Rectal smooth muscle tissue (tissue), 1 donor: ENCODE measurements at regions not wholly inside any gene's neighbourhood (a gene's known extent, or its start where the extent isn't known, plus 50 kb on each side); places are given as distances from the start of the nearest gene placed in this dataset.
"Not testable (repeated sequence)": the region's sequence is repeated elsewhere in the genome, so short reads cannot be mapped to it uniquely, and the experiment has no call there.

Experiments
- H3K27ac ChIP-seq: one replicate; pipeline ENCODE4 v1.7.0; 2013; ENCODE audit warnings: low read depth, low read length, inconsistent platforms
- H3K27me3 ChIP-seq: one replicate; pipeline ENCODE4 v1.7.0; 2013; ENCODE audit warnings: low read length; ENCODE audit not compliant: control insufficient read depth, insufficient read depth
- H3K36me3 ChIP-seq: one replicate; pipeline ENCODE4 v1.7.0; 2013; ENCODE audit warnings: low read length; ENCODE audit not compliant: control insufficient read depth, insufficient read depth
- H3K4me1 ChIP-seq: one replicate; pipeline ENCODE4 v1.7.0; 2013; ENCODE audit warnings: low read length; ENCODE audit not compliant: control insufficient read depth, insufficient read depth
- H3K4me3 ChIP-seq: one replicate; pipeline ENCODE4 v1.7.0; 2013; ENCODE audit warnings: low read length
- H3K9ac ChIP-seq: one replicate; pipeline ENCODE4 v1.7.0; 2013; ENCODE audit warnings: low read length

- Histone ChIP-seq H3K9ac (no peak overlapping the region), H3K36me3 (no peaks in the 10 kb centered on the region), H3K27ac (no peak overlapping the region), H3K4me3 (no peak overlapping the region), H3K4me1 (no peaks in the 10 kb centered on the region), H3K27me3 (no peaks in the 10 kb centered on the region)
Measured at GRCh38 chr11:106514706-106515105, 437.2 kb downstream of the AASDHPPT start.

GRCh38 chr11:106517426-106517825, 440.0 kb downstream of the AASDHPPT start:
- H3K9ac ChIP-seq, result no peak overlapping the region
- H3K27me3 ChIP-seq, result no peaks in the 10 kb centered on the region
- H3K4me1 ChIP-seq, result no peaks in the 10 kb centered on the region
- no peak overlapping the region for H3K27ac ChIP-seq
- H3K4me3 ChIP-seq, result no peak overlapping the region
- no peaks in the 10 kb centered on the region for H3K36me3 ChIP-seq

- H3K36me3 ChIP-seq, result no peaks in the 10 kb centered on the region
- H3K9ac ChIP-seq, result no peak overlapping the region
- no peak overlapping the region for H3K4me3 ChIP-seq
- H3K4me1 ChIP-seq, result no peaks in the 10 kb centered on the region
- H3K27me3 ChIP-seq, result no peaks in the 10 kb centered on the region
- H3K27ac ChIP-seq, result no peak overlapping the region
Measured at GRCh38 chr11:106520146-106520912, 442.9 kb downstream of the AASDHPPT start.

- H3K36me3 ChIP-seq, result no peaks in the 10 kb centered on the region
- no peak overlapping the region for H3K4me3 ChIP-seq
- H3K9ac ChIP-seq, result no peak overlapping the region
Measured at GRCh38 chr11:106520920-106521319, 443.5 kb downstream of the AASDHPPT start.

GRCh38 chr11:106523171-106523570, 445.7 kb downstream of the AASDHPPT start:
- no peaks in the 10 kb centered on the region for H3K27me3 ChIP-seq
- H3K4me3 ChIP-seq, result no peak overlapping the region
- H3K36me3 ChIP-seq, result no peaks in the 10 kb centered on the region
- H3K27ac ChIP-seq, result no peak overlapping the region
- H3K9ac ChIP-seq, result no peak overlapping the region
- H3K4me1 ChIP-seq, result no peaks in the 10 kb centered on the region

More at GRCh38 chr11:106520920-106521319, 443.5 kb downstream of the AASDHPPT start:
- Histone ChIP-seq H3K4me1 (no peaks in the 10 kb centered on the region), H3K27me3 (no peaks in the 10 kb centered on the region), H3K27ac (no peak overlapping the region)

- Histone ChIP-seq H3K4me1 (no peaks in the 10 kb centered on the region), H3K9ac (no peak overlapping the region), H3K27ac (no peak overlapping the region), H3K27me3 (no peaks in the 10 kb centered on the region), H3K36me3 (no peaks in the 10 kb centered on the region), H3K4me3 (no peak overlapping the region)
Measured at GRCh38 chr11:106523921-106524320, 446.5 kb downstream of the AASDHPPT start.

- H3K36me3 ChIP-seq, result no peaks in the 10 kb centered on the region
- no peak overlapping the region for H3K4me3 ChIP-seq
- no peaks in the 10 kb centered on the region for H3K4me1 ChIP-seq
- H3K27ac ChIP-seq, result no peak overlapping the region
- no peaks in the 10 kb centered on the region for H3K27me3 ChIP-seq
- no peak overlapping the region for H3K9ac ChIP-seq
Measured at GRCh38 chr11:106524436-106524835, 447.0 kb downstream of the AASDHPPT start.

- H3K27ac ChIP-seq, H3K36me3 ChIP-seq, H3K4me1 ChIP-seq, H3K9ac ChIP-seq, H3K4me3 ChIP-seq, H3K27me3 ChIP-seq: not testable (repeated sequence)
Measured at GRCh38 chr11:106531648-106532047, 454.2 kb downstream of the AASDHPPT start.

DNA sequence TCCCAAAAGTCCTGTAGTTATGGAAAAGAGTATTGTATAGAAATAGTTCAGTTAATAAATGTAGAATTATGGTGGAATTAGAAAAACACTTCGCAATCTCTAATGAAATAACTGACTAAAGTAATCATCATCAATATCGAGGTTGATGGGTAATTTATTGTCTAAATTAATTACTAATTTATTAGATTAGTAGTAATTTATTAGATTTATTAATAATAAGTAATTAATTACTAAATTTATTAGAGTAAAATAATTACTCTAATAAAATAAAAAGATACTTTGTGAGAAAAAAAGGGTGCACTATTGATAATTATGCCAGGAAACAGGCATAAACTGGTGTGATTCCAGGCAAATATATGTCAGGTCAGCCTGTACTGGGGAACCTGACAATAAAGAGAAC, 455.6 kb downstream of the AASDHPPT start:
- no peak overlapping the region for H3K27ac ChIP-seq

DNA sequence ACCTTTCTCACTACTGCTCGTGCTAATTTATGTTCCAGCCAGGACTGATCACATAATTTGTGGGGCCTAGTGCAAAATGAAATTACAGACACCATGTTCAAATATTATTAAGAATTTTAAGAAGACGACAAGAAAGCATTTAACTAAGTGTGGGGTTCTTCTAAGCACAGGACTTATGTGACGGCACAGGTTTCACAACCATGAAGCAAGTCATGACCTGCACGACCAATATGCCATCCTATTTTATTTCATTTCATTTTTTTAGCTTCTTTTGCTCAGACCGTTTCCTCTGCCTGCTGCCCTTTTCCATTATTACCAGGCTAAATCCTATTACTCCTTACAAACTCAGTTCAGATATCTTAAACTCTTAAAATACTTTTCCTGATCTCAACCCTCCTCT, 462.5 kb downstream of the AASDHPPT start:
- H3K27me3 ChIP-seq, result no peaks in the 10 kb centered on the region
- H3K4me3 ChIP-seq, result no peak overlapping the region
- H3K27ac ChIP-seq, result no peak overlapping the region
- H3K9ac ChIP-seq, result no peak overlapping the region
- no peaks in the 10 kb centered on the region for H3K36me3 ChIP-seq
- H3K4me1 ChIP-seq, result no peaks in the 10 kb centered on the region

More for the DNA sequence above, 455.6 kb downstream of the AASDHPPT start:
- Histone ChIP-seq H3K36me3 (no peaks in the 10 kb centered on the region), H3K9ac (no peak overlapping the region), H3K27me3 (no peaks in the 10 kb centered on the region), H3K4me3 (no peak overlapping the region), H3K4me1 (no peaks in the 10 kb centered on the region)

DNA sequence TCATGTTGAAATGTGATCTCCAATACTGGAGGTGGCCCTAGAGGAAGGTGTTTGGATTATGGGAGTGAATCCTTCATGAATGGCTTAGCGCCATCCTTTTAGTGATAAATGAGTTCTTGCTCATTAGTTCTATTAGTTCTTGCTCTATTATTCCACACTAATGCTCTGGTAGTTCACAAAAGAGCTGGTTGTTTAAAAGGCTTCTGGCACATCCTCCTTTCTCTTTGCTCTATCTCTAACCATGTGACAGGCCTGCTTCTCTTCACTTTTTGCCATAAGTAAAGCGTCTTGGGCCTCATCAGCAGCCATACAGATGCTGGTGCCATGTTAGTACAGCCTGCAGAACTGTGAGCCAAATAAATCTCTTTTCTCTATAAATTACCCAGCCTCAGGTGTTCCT, 469.9 kb downstream of the GUCY1A2 start:
- no peaks in the 10 kb centered on the region for H3K36me3 ChIP-seq
- no peak overlapping the region for H3K27ac ChIP-seq
- H3K27me3 ChIP-seq, result no peaks in the 10 kb centered on the region
- no peaks in the 10 kb centered on the region for H3K4me1 ChIP-seq
- H3K9ac ChIP-seq, result no peak overlapping the region
- H3K4me3 ChIP-seq, result no peak overlapping the region

DNA sequence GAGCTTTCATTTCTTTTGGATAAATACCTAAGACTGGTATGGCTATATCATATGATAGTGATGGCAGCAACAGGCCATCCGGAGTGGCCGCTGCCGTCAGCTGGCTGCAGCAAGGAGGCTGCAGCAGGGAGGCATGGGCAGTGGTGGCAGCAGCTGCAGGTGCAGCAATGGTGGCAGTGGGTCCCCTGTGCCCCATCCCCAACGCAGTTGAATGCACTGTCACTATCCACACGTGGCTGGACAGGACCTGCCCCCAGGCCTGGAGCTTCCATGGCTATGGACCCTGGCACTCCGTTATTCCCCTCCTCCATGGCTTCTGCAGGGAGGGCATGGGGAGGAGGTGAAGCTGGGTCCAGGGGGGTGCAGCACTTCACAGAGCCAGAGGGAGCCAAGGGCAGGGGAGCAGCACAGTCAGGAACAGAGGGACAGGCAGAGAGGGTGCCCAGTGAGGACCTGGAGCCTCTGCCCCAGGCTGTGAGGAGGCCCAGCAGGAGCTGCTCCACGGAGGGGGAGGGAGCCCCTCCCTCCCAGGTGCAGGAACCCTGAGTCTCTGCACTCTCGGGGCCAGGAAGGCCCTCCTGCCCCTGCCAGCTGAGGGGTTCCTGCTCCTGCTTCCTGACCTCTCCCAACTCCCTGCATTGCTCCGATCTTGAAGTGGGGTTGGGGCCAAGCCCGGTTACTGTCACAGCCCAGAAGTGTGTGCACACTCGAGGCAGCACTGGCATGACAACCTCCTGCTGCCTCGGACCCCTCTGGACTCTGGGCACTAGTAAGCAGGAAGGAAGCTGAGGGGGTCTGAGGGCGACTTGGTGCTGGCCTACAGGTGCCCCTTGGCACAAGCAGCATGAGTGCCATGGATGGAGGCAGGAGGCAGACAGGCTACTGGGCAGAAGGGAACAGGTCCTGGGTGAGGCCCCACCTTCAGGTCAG, 466.3 kb downstream of the GUCY1A2 start:
- no peak overlapping the region for H3K27ac ChIP-seq
- no peak overlapping the region for H3K9ac ChIP-seq
- H3K27me3 ChIP-seq, result no peaks in the 10 kb centered on the region
- no peaks in the 10 kb centered on the region for H3K4me1 ChIP-seq
- H3K36me3 ChIP-seq, result no peaks in the 10 kb centered on the region
- H3K4me3 ChIP-seq, result no peak overlapping the region
